GM21381 (cell line): ENCODE measurements at regions not wholly inside any gene's neighbourhood (a gene's known extent, or its start where the extent isn't known, plus 50 kb on each side); places are given as distances from the start of the nearest gene placed in this dataset.

ENCODE experiments used
- ATAC-seq: cut with Tn5 transposase; IDR thresholded peaks from one replicate; pipeline ENCODE4 v1.9.1; 2021; ENCODE audit warnings: mild to moderate bottlenecking, moderate library complexity; ENCODE audit not compliant: unreplicated experiment

GRCh38 chr10:88196291-88196690 is 332.9 kb downstream of the PTEN start:
- ATAC-seq, result no peak

DNA sequence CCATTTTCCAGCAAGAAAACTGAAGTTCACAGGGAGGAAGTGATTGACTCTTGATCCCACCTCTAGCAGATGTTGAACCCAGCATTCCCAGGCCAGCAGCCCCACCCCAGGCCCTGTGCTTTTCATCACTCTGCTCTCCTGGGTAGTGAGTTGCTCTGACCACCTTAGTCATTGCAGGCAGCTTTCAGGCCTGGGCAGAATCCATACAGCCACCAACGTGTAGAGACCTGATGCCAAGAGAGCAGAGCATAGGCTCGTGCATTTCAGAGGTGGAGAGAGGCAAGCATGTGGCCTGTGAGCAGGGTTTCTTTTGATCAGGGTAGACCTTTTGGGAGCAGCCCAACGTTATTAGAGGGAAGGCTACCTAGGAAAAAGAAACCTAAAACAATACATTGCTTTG is 334.6 kb downstream of the PTEN start:
- ATAC-seq, result no peak

- no peak for ATAC-seq
Measured at GRCh38 chr10:88200312-88201032, 337.0 kb downstream of the PTEN start.

DNA sequence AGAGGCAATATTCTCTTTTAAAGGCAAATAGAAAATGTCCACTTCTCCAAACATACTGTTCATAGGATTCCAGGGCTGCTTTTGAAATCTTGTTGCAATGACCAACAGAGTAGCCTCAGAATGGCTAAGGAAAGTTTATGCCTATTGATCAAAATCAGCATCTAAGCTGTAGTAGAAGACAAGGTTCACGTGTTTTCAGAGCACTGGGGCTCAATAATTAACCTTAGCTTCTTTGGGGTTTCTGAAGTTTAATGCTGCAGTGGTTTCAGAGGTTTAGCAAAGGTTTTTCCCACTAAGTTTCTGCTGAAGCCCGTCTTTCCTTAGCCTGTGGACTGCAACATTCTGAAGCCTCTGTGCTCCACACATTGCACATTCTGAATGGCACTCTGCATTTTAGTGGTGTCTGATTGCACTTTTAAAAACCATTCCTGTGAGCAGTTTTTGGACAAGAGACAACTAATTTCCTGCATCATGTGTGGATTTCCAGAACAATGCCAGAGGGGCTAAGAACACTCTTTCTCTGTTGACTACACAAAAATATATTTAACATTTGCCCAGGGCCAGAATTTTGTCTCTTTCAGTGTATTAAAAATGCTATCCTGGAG is 342.5 kb downstream of the PTEN start:
- peak; percentile 39 for ATAC-seq

GRCh38 chr10:88207121-88207546 is 343.7 kb downstream of the PTEN start:
- ATAC-seq, result no peak

DNA sequence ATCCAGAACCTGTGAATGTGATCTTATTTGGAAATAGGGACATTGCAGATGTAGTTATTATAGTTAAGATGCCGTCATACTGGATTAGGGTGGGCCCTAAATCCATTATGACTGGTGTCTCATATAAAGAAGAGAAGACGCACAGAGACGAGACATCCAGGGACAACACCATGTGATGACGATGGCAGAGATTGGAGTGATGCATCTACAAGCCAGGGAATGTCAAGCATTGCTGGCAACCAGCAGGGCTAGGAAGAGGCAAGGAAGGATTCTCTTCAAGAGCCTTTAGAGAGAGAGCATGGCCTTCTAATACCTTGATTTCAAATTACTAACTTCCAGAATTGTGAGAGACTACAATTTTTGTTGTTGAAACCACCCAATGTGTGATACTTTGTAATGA is 345.8 kb downstream of the PTEN start:
- no peak for ATAC-seq

GRCh38 chr10:88209837-88210561 is 346.6 kb downstream of the PTEN start:
- no peak for ATAC-seq

- ATAC-seq, result no peak
Measured at GRCh38 chr10:88211230-88211629, 347.8 kb downstream of the PTEN start.

DNA sequence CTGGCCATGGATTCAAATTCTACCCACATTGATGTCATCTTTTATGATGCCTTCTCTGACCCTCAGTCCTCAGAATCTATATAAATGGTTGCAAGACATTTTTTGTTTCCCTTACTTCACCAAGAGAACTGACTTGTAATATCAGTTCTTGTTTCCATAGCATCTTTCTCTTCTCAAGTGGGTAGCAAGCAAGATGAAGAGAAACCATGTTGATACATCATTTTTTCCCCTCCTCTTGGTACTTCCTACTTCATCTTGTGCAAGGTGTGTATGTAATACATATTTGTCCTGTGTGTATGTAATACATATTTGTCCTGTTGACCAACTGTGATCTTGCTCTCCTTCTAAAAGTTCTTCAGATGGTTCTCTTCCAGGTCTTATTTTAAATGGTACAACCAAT is 348.6 kb downstream of the PTEN start:
- ATAC-seq, result no peak

GRCh38 chr10:88213065-88213605 is 349.7 kb downstream of the PTEN start:
- no peak for ATAC-seq

- ATAC-seq, result no peak
Measured at GRCh38 chr10:88216976-88217375, 353.6 kb downstream of the PTEN start.

DNA sequence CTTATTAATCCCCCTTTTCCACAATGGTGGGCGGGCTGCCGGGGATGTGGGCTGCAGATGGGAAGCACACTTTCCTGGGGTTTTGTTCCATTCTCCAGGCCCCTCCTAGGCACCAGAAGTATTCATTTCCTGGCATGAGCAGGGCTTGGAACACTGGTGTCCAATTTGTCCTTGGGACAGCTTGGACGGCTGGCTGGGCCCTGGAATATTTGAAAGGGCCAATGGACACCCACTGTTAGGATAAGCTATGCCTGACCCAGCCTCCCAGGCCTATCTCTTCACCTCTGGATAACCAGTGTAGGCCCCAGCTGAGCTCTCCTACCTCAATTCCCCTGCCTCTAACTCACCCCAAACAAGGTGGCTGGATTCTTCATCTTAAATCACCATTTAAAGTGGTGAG is 354.9 kb downstream of the PTEN start:
- no peak for ATAC-seq

GRCh38 chr10:88219753-88220152 is 356.3 kb downstream of the PTEN start:
- ATAC-seq, result no peak

DNA sequence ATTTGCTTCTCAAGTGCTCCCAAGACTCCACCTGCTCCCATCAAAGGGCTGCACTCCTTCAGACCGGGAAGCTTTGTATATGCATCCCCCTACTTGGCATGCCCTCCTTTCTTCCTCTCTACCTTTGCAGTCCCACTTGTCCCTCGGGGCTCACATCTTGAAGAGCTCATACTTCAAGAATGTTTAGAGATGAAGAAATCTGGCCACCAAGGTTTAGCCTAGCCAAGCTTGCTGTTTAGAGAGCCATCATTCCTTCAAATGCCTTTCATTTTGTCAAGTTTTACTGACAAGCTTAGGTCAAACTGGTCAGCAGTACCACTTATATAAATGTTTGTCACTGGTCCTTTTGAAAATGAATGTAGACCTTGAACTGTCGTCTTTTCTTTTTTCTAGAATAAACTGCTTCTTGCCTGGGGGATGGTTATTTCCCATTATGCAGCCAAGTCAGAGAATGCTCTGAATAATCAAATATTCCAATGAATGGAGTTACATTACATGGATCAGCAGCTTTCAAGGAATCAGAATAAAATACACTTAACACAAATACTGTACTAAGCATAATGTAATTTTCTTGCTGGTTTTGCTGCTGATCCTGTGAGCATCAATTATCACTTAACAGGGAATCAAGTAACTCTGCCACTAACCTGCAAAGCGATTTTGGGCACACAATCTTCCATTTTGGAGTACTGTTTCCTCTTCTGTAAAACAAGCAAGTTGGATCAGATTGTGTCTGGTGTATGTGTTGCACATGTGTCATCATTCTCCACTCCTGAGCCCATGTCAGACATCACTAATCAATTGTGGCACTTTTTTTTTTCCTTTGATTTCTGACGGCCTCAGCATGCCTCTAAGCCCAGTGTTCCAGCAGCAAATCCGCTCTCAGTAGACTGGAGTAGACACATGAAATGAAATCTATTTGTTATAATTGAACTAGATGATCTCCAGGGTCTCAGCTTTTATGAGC is 357.9 kb downstream of the PTEN start:
- no peak for ATAC-seq

DNA sequence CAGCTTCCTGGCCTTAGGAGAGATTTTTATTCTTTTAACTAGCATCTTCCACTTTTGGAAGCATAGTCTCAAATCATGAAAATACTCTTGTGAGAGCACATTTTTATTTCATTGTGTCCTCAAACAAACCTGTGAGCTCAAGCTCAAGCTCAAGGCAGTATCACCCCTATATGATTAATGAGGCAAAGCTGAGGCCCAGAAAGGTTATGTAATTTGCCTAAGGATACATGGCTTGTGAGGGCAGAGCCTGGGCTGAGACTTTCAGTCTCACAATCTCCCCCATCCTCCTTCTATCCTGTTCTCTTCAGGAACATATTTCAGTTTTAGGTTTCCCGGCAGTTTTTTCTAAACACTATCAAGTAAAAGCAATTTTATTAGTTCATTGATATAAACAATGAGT is 359.5 kb downstream of the PTEN start:
- no peak for ATAC-seq
